DMS114 treated with DMSO at 0.1 percent for 48 hours (cell line): ENCODE measurements at regions not wholly inside any gene's neighbourhood (a gene's known extent, or its start where the extent isn't known, plus 50 kb on each side); places are given as distances from the start of the nearest gene placed in this dataset.
"Not testable (repeated sequence)": the region's sequence is repeated elsewhere in the genome, so short reads cannot be mapped to it uniquely, and the experiment has no call there.

Source experiments
- DNase-seq: peaks from one replicate; lab custom pipeline; 2025; ENCODE audit not compliant: unreplicated experiment; lab: John Stamatoyannopoulos, UW

GRCh38 chr1:14424325-14425002 lies 174.0 kb upstream of the KAZN start:
- no peak for DNase-seq

DNA sequence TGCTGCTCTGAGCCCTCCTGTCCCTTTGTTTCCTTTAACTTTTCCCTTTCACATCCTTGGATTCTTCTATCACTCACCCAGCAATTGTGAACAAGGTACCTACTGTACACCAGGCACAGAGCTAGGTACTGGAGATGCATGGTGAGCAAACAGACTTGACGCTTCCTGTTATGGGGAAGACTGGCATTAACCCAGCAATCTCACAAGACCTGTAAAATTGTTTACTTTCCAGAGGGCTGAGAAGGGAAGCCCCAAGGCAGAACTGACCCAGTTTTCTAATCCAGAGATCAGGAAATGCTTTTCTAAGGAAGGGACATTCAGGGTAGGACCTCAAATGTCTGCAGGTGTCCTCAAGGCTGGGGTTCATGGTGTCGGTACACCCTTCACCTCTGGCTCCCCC lies 171.6 kb upstream of the KAZN start:
- DNase-seq = no peak

DNA sequence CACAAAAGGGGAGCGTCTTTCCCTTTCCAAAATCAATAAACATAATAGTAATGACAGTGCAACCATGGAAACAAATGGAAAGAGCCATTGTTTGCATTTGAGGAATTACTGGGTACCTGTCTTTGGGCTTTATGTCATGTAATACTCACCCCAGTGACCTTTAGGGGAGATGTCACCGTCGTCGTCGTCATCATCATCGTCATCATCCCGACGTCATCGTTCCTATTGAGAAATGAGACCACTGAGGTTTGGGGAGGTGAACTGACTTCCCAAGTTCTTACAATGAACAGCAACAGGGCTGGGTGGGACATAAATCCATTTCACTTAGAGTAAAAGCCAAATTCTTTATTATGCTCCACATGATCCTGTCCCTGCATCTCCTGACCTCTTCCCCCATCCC lies 168.9 kb upstream of the KAZN start:
- no peak for DNase-seq

- DNase-seq = not testable (repeated sequence)
Measured at GRCh38 chr1:14432728-14433127, 165.8 kb upstream of the KAZN start.

DNA sequence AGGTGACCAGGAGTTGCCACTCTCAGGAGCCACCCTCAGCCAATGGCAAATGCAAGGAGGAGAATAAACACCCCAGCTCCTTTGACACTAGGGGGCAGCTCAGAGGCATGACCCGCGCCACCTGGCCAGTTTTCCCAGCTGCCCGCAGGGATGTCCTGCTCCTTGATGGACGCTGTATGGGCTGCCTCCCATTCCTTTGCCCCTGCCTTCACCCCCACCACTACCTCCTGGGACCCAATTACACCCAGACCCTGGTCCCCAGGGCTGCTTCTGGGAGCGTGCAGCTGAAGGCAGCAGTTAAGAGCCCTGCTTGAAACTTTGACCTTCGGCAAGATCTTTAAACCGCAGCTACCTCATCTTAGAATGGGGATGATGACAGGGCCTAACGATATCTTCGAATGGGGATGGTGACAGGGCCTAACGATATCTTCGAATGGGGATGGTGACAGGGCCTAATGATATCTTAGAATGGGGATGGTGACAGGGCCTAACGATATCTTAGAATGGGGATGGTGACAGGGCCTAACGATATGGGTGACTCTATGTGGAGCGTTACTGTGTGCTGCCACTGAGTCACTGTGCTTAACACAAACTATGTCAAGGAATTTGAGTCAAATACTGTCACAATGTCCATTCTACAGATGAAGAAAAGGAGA lies 163.0 kb upstream of the KAZN start:
- DNase-seq = no peak

DNA sequence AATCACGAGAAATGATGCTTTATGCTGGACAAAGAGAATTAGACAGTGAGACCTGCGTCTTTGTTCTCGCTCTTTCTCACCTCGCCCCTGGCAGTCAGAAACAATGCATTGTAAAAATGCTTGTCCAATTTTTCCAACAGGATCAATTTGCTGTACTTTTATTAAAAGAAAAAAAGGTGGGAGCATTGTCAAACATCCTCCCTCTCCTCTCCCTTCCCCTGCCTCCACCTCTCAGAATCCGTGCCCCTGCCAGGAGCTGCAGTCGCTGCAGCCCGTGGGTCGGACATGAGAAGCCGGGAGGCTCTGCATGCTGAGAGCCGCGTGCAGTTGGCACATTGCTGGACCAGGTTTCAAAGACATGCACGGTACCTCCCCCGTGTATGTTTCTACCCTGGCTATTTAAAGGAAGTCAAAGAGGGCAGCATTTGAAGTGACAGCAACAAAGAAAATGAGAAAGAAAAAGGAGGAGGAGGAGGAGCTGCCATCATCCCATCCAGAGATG lies 161.0 kb upstream of the KAZN start:
- no peak for DNase-seq

- DNase-seq = no peak
Measured at GRCh38 chr1:14438127-14438769, 160.2 kb upstream of the KAZN start.

- DNase-seq = no peak
Measured at GRCh38 chr1:14439015-14439414, 159.5 kb upstream of the KAZN start.

GRCh38 chr1:14440166-14440565 lies 158.3 kb upstream of the KAZN start:
- no peak for DNase-seq

DNA sequence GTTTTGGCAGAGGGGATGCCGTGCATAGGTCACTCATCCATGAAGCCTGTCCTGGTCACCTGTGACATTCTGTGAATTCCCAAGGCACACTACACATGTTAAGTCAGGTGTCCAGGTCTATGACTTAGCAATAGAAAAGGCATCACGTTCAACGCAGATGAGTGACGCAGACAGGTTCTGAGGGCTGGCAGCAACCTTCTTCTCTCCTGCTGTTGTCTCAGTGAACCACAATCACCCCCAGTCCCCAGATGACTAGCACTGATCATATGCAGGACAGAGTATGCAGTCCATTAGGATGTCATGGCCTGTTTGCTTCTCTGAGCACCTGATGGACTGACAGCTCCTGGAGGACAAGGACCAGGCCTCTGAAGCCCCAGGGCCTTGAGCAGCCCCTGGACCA lies 157.8 kb upstream of the KAZN start:
- DNase-seq = no peak

- no peak for DNase-seq
Measured at GRCh38 chr1:14441302-14441741, 157.2 kb upstream of the KAZN start.

- no peak for DNase-seq
Measured at GRCh38 chr1:14442669-14443068, 155.8 kb upstream of the KAZN start.

DNA sequence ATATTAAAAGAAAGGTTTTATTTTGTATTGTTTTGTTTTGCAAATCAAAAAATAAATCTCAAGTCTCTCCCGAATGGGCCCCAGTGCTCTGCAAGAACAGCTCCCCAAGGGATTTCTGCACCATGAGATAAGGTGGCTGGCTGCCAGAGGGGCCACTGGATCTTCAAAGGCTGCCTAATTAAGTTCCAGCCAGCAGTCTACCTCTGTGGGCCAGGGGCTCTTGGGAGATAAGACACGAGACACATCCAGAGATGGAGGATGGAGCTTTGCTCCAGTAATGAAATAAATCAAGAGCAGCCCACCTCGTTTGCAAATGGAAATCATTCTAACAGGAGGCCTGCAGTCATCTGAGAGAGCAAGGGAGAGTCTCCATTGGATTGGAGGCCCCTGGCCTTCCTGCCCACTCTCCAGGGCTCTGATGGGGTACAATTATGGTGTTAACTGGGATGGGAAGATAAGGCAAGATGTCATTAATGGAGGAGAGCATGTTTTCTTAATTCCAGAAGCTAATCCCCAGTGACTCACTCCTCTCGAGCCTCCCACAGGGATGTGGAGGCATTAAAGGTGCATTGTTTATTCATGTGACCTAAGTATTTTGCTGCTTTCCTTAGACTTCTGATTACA lies 155.2 kb upstream of the KAZN start:
- no peak for DNase-seq

GRCh38 chr1:14451217-14451616 lies 147.3 kb upstream of the KAZN start:
- no peak for DNase-seq

- no peak for DNase-seq
Measured at GRCh38 chr1:14452551-14452950, 145.9 kb upstream of the KAZN start.

- DNase-seq = no peak
Measured at GRCh38 chr1:14460173-14460572, 138.3 kb upstream of the KAZN start.

DNA sequence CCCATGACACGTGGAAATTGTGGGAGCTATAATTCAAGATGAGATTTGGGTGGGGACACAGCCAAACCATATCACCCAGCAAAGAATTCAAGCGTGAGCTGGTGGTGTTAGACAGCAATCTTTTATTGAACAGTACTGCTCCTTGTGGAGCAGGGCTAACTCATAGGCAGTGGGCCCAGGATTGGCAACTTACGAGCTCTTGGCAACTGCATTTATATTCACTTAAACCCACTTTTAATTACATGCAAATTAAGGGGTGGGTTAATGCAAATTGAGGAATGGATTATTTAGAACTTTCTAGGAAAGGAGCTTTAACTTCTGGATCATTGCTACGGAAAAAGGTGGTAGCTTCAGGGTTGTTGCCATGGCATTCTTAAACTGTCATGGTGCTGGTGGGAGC lies 135.6 kb upstream of the KAZN start:
- DNase-seq = no peak

DNA sequence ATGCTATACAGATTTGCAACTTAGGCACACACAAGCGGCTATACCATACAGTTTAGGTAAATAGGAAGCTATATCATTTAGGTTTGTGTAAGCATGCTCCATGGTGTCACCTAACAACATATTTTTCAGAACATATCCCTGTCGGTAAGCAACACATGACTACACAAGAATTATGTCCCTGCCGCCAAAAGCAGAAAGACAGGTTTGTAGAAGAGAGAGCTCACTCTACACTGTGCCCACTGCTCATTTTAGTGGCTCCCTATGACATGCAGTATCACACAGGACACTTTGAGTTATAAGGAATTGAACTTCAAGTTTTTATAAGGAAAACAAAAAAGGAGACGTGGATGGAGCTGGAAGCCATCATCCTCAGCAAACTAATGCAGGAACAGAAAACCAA lies 132.5 kb upstream of the KAZN start:
- DNase-seq = no peak

DNA sequence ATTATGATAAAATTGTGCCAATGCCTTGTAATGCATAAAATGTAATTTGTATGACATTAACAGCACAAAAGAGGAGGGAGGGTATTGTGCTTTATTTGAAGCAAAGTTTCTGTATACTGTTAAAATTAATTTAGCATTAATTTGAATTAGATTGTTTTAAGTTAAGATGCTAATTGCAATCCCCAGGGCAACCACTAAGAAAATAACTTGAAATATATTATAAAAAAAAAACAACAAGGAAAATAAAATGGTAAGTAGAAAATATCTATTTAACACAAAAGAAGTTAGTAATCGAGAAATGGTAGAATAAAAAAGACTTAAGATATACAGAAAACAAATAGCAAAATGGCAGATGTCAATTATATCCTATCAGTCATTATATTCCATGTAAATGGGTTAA lies 131.4 kb upstream of the KAZN start:
- DNase-seq = no peak

DNA sequence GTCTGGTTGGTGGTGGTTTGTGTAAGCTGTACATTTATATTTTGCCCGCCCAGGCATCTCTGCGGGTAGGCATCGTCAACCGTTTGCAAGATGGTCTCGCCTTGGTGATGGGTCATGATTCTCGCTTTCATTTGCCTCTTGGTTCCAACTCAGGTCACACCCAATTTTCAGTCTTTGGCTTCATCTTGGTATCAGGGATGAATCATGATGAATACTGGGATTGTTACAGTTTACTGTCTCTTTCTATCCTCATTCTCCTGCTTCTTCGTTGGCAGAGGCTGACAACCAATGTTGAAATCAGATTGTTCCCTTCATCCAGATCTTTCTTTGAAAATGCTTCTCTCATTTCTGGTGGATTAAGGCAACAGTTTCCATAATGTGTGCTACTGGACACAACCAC lies 129.7 kb upstream of the KAZN start:
- no peak for DNase-seq

- DNase-seq = no peak
Measured at GRCh38 chr1:14470802-14471201, 127.7 kb upstream of the KAZN start.

DNA sequence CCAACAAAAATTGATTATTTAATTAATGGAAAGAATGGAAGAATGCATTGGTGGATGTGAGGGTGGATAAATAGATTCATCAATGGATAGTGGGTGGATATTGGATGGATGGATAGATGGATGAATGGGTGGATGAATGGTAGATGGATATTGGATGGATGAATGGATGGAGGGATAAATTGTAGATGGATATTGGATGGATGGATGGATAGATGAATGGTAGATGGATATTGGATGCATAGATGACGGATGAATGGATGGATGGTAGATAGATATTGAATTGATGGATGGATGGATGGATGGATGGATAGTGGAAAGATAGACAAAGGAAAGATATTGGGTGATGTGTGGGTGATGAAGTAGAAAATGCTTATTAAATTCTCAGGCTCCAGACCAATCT lies 123.6 kb upstream of the KAZN start:
- no peak for DNase-seq
